ENCODE measurements at regions not wholly inside any gene's neighbourhood (a gene's known extent, or its start where the extent isn't known, plus 50 kb on each side); places are given as distances from the start of the nearest gene placed in this dataset.

- no peak for TF ChIP-seq EZH2 (IDR thresholded peaks at IDR 0.05; ENCODE audit: borderline replicate concordance, low read depth, low read length, severe bottlenecking)
- TF ChIP-seq POLR2AphosphoS5 (IDR thresholded peaks at IDR 0.05; ENCODE audit: insufficient read depth, low read depth, low read length), result no peak
- TF ChIP-seq CTCF (IDR thresholded peaks at IDR 0.05; ENCODE audit: extremely low read depth in 1 of 2, insufficient read depth in 1 of 2, low read depth in 1 of 2, low read length in 2 of 2), result no peak
- no peak for TF ChIP-seq POLR2A (IDR thresholded peaks at IDR 0.05; ENCODE audit: low read depth, low read length)
Measured at GRCh38 chr3:66928252-66928651, 69.9 kb upstream of the KBTBD8 start.

Data from endothelial cell of umbilical vein (primary cell).